ENCODE measurements at regions not wholly inside any gene's neighbourhood (a gene's known extent, or its start where the extent isn't known, plus 50 kb on each side); places are given as distances from the start of the nearest gene placed in this dataset.

DNA sequence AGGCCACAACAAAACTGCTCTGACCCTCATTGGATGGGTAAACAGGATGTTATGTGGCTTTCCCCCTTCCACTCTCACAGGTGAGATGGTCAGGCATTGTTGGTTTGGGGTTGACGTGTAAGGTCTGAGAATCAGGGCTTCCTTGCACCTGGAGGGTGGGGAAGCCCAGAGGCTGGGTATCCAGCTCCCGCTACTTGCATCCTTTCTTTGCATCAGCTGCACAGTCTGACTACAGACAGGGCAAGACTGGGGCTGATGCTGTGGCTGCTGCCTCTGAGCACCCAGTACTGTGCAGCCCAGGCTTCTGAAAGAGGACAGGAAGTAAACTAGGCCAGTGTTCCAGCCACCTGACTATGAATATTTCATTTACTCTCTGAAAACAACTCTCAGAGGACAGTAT is 58.0 kb upstream of the ATP2B2 start:
- TF ChIP-seq EZH2 (IDR thresholded peaks at IDR 0.05) (no peak), POLR2AphosphoS5 (IDR thresholded peaks at IDR 0.05; ENCODE audit: borderline replicate concordance, low read depth, low read length) (no peak)
